ENCODE measurements at regions not wholly inside any gene's neighbourhood (a gene's known extent, or its start where the extent isn't known, plus 50 kb on each side); places are given as distances from the start of the nearest gene placed in this dataset.

DNA sequence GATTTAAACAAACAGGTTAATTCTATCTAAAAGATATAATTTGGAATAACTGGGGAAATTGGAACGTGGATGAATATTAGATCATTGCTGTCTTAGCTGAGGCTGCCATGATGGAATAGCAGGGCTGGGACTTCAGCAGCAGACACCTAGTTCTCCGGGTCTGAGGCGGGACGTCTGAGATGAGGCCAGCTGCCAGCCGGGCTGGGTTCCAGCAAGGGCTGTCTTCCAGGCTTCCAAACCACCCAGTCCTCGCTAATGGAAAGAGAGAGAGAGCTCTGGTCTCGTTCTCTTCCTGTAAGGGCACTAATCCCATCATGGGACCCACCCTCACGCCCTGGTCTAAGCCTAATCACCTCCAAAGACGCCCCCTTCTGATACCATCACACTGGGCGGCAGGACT lies 85.7 kb downstream of the ADRA2C start:
- H3K27ac ChIP-seq = no peak overlapping the region
- TF ChIP-seq ZFX (IDR thresholded peaks at IDR 0.05; ENCODE audit: borderline replicate concordance) = no peak
- TF ChIP-seq, protein P1, sequence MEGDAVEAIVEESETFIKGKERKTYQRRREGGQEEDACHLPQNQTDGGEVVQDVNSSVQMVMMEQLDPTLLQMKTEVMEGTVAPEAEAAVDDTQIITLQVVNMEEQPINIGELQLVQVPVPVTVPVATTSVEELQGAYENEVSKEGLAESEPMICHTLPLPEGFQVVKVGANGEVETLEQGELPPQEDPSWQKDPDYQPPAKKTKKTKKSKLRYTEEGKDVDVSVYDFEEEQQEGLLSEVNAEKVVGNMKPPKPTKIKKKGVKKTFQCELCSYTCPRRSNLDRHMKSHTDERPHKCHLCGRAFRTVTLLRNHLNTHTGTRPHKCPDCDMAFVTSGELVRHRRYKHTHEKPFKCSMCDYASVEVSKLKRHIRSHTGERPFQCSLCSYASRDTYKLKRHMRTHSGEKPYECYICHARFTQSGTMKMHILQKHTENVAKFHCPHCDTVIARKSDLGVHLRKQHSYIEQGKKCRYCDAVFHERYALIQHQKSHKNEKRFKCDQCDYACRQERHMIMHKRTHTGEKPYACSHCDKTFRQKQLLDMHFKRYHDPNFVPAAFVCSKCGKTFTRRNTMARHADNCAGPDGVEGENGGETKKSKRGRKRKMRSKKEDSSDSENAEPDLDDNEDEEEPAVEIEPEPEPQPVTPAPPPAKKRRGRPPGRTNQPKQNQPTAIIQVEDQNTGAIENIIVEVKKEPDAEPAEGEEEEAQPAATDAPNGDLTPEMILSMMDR (IDR thresholded peaks at IDR 0.05) = no peak

- no peak for TF ChIP-seq ZFX (IDR thresholded peaks at IDR 0.05; ENCODE audit: borderline replicate concordance)
- TF ChIP-seq, protein P1 (IDR thresholded peaks at IDR 0.05) = no peak
- no peak overlapping the region for H3K27ac ChIP-seq
These were observed 86.1 kb downstream of the ADRA2C start for GRCh38 chr4:3852309-3852708.

DNA sequence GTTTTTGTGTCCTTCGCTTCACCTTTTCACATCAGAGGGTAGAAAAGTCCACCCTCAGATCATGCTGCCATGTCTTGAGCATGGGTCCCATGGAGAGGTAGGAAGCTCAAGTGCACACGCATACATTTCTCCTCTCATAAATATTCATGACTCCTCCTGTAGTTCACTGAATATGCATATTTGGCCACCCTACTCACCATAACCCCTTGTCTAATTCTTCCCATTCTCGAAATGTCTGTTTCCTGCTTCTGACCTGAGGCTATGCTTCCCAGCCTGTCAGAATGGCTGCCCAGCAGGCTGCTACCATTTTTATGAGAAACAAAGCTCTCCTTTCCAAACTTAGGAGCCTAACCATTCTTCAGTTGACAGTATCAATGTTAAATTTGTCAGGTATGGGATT lies 86.5 kb downstream of the ADRA2C start:
- H3K27ac ChIP-seq = no peak overlapping the region
- TF ChIP-seq ZFX (IDR thresholded peaks at IDR 0.05; ENCODE audit: borderline replicate concordance) = no peak

DNA sequence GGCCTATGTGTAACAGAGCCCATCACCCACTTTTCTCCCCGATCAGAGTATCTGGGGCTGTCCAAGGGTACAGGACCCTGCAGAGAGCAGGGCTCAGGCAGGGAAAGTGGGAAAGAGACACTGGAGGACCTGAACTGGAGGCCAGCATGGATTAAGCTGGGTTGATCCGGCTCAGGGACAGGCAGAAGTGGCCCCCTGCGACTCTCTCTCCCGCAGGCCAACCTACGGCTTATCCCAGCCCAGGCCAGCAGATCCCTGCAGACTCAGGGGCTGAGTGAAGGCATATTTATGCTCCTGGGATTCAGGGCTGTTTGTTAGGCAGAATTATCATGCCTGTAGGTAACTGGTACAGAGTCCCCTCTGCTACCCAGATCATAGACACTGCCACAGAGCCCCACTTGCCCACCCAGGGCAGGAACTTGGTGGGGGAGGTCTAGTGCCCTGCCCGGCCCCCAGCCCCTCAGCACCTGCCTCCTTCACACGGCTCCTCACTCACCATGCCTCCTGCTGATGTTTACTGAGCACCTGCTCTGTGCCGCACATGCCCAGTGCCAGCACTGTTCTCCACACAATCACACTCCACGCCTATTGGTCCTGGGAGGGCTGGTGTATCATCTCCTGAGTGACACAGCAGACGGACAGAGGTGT lies 87.3 kb downstream of the ADRA2C start:
- no peak for TF ChIP-seq ZFX (IDR thresholded peaks at IDR 0.05; ENCODE audit: borderline replicate concordance)
- TF ChIP-seq, protein P1 (IDR thresholded peaks at IDR 0.05) = no peak
- no peak overlapping the region for H3K27ac ChIP-seq

DNA sequence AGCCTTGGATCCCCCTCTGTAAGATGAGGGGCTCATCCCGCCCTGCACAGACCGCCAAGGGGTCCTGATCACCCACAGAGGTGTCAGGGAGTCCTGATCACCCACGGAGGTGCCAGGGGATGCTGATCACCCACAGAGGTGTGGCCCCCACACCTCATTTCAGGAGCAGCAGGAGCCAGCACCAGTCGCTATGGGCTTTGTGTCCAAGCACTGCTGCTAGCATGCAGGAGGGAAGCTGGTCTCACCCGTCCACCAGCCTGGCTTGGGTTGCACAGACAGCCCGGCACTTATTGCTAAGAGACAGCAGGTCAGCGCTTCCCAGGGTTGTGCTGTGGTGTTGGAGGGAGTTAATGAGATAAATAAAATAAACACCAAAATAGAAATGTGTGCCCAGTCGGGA lies 88.5 kb downstream of the ADRA2C start:
- TF ChIP-seq, protein P1 (IDR thresholded peaks at IDR 0.05) = no peak
- no peak for TF ChIP-seq ZFX (IDR thresholded peaks at IDR 0.05; ENCODE audit: borderline replicate concordance)
- no peak overlapping the region for H3K27ac ChIP-seq

- TF ChIP-seq ZFX (IDR thresholded peaks at IDR 0.05; ENCODE audit: borderline replicate concordance) = no peak
- TF ChIP-seq, protein P1 (IDR thresholded peaks at IDR 0.05) = no peak
- H3K27ac ChIP-seq = no peak overlapping the region
These were observed 89.5 kb downstream of the ADRA2C start for GRCh38 chr4:3855646-3856045.

GRCh38 chr4:3856604-3857204 lies 90.5 kb downstream of the ADRA2C start:
- TF ChIP-seq, protein P1 (IDR thresholded peaks at IDR 0.05) = no peak
- TF ChIP-seq ZFX (IDR thresholded peaks at IDR 0.05; ENCODE audit: borderline replicate concordance) = no peak
- no peak overlapping the region for H3K27ac ChIP-seq

All from 22Rv1 (cell line).